ENCODE measurements at regions not wholly inside any gene's neighbourhood (a gene's known extent, or its start where the extent isn't known, plus 50 kb on each side); places are given as distances from the start of the nearest gene placed in this dataset.

DNA sequence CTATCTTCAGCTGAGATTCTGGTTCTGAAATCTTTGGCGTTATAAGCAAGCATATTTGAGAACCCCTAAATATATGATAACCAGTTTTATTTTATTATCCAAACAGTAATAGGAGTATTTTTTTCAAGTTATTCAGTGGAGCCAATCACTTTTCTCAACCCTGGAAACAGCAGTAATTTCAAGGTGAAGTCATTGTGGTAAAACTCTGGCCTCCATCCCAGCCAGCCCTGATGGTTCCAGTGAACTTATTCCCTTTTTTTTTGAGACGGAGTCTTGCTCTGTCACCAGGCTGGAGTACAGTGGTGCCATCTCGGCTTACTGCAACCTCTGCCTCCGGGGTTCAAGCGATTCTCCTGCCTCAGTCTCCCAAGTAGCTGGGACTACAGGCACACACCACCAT is 545.4 kb upstream of the IL12A start:
- ChIA-PET CTCF (no interaction called here), POLR2A (no interaction called here)
- no peaks in the 10 kb centered on the region for H3K9me3 ChIP-seq
- WGBS (ENCODE audit: low lambda C conversion rate) = 48% methylated on average over 5 of the region's 5 CpGs
- no peak overlapping the region for H2AFZ ChIP-seq (ENCODE audit: low read depth)
- DNase-seq = no peak
- no peak overlapping the region for H3K4me3 ChIP-seq (ENCODE audit: low read depth in 2 of 2, low read length in 1 of 2)
- H3K36me3 ChIP-seq (replicated peaks in 1 of 2; ENCODE audit: control insufficient read depth in 1 of 2, insufficient read depth in 2 of 2, low read length in 1 of 2) = no peaks in the 10 kb centered on the region
- no peaks in the 10 kb centered on the region for H3K9me2 ChIP-seq
- TF ChIP-seq NFIC (IDR thresholded peaks at IDR 0.05; ENCODE audit: borderline replicate concordance) = no peak
- TF ChIP-seq TEAD4 (IDR thresholded peaks at IDR 0.05; ENCODE audit: borderline replicate concordance, insufficient read depth) = no peak
- no peak for TF ChIP-seq MXI1 (IDR thresholded peaks at IDR 0.05; ENCODE audit: low read depth, low read length)
- no peak for TF ChIP-seq POLR2AphosphoS5 (IDR thresholded peaks at IDR 0.05; ENCODE audit: low read depth, low read length)
- no peak for TF ChIP-seq YY1 (IDR thresholded peaks at IDR 0.05; ENCODE audit: low read depth)
- no peak for TF ChIP-seq NRF1 (IDR thresholded peaks at IDR 0.05; ENCODE audit: low read depth, low read length)
- TF ChIP-seq FOXJ3 (CRISPR knock-in tag; IDR thresholded peaks at IDR 0.05) = no peak
- no peak for TF ChIP-seq FOXM1 (IDR thresholded peaks at IDR 0.05; ENCODE audit: low read depth)
- TF ChIP-seq EP300 (IDR thresholded peaks at IDR 0.05; ENCODE audit: borderline replicate concordance in 1 of 2, low read depth in 1 of 2, low read length in 1 of 2) = no peak
- no peak for TF ChIP-seq SIN3A (IDR thresholded peaks at IDR 0.05; ENCODE audit: borderline replicate concordance, low read depth, low read length)
- TF ChIP-seq GATA2 (CRISPR knock-in tag; IDR thresholded peaks at IDR 0.05) = no peak
- TF ChIP-seq RCOR1 (IDR thresholded peaks at IDR 0.05; ENCODE audit: low read length) = no peak
- TF ChIP-seq SMC3 (IDR thresholded peaks at IDR 0.05; ENCODE audit: low read depth, low read length) = no peak
- TF ChIP-seq EZH2phosphoT487 (IDR thresholded peaks at IDR 0.05; ENCODE audit: borderline replicate concordance, low read depth) = no peak
- TF ChIP-seq, protein P1, sequence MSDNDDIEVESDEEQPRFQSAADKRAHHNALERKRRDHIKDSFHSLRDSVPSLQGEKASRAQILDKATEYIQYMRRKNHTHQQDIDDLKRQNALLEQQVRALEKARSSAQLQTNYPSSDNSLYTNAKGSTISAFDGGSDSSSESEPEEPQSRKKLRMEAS (IDR thresholded peaks at IDR 0.05; ENCODE audit: low read depth) = no peak
- no peak for TF ChIP-seq FOSL2 (IDR thresholded peaks at IDR 0.05; ENCODE audit: borderline replicate concordance, low read depth)
- TF ChIP-seq, protein P2, sequence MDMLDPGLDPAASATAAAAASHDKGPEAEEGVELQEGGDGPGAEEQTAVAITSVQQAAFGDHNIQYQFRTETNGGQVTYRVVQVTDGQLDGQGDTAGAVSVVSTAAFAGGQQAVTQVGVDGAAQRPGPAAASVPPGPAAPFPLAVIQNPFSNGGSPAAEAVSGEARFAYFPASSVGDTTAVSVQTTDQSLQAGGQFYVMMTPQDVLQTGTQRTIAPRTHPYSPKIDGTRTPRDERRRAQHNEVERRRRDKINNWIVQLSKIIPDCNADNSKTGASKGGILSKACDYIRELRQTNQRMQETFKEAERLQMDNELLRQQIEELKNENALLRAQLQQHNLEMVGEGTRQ (IDR thresholded peaks at IDR 0.05; ENCODE audit: borderline replicate concordance, low read depth, low read length) = no peak
- TF ChIP-seq, protein P3, sequence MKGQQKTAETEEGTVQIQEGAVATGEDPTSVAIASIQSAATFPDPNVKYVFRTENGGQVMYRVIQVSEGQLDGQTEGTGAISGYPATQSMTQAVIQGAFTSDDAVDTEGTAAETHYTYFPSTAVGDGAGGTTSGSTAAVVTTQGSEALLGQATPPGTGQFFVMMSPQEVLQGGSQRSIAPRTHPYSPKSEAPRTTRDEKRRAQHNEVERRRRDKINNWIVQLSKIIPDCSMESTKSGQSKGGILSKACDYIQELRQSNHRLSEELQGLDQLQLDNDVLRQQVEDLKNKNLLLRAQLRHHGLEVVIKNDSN (IDR thresholded peaks at IDR 0.05; ENCODE audit: borderline replicate concordance, low read depth) = no peak
- H3K27ac ChIP-seq (ENCODE audit: low read depth in 2 of 2, low read length in 1 of 2) = no peak overlapping the region
- H3K4me2 ChIP-seq = no peak overlapping the region
- no peak overlapping the region for H3K9ac ChIP-seq
- H4K20me1 ChIP-seq (ENCODE audit: insufficient read depth) = no peaks in the 10 kb centered on the region
- H3K79me2 ChIP-seq (ENCODE audit: insufficient read depth) = no peaks in the 10 kb centered on the region
- H3K27me3 ChIP-seq (ENCODE audit: insufficient read depth) = no peaks in the 10 kb centered on the region
- no peaks in the 10 kb centered on the region for H3K4me1 ChIP-seq (ENCODE audit: control insufficient read depth in 1 of 2, insufficient read depth in 2 of 2, low read depth in 1 of 2, low read length in 1 of 2)
- H3F3A ChIP-seq (replicated peaks; ENCODE audit: insufficient read depth) = no peaks in the 10 kb centered on the region

DNA sequence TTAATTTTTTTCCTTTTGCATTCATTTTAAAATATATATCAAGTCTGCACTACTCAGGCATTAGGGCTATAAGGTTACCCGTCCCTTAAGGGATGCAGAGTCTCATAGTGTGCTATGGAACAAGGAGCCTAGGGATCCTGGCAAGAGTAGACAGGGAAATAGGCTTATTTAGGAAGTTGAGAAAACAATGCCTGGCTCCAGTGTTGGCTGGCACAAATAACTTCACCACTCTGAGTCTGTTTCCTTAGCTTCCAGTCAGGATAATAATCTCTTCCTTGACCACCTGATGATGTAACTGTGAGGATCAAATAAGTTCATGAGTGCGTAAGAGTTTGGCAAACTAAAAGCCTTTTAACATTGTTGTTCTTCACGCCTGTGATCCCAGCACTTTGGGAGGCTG is 540.8 kb upstream of the IL12A start:
- Histone ChIP-seq H3K27ac (ENCODE audit: low read depth in 2 of 2, low read length in 1 of 2) (no peak overlapping the region), H3K4me2 (no peak overlapping the region), H3K9me2 (no peaks in the 10 kb centered on the region), H3K9me3 (no peaks in the 10 kb centered on the region), H3K4me3 (ENCODE audit: low read depth in 2 of 2, low read length in 1 of 2) (no peak overlapping the region), H3K36me3 (replicated peaks in 1 of 2; ENCODE audit: control insufficient read depth in 1 of 2, insufficient read depth in 2 of 2, low read length in 1 of 2) (no peaks in the 10 kb centered on the region), H3K4me1 (ENCODE audit: control insufficient read depth in 1 of 2, insufficient read depth in 2 of 2, low read depth in 1 of 2, low read length in 1 of 2) (0 out of 4 replicates have a peak, but pooled peaks cover 0 to under 1% of the 10 kb centered on the region in 2 experiments), H4K20me1 (ENCODE audit: insufficient read depth) (no peaks in the 10 kb centered on the region), H3K79me2 (ENCODE audit: insufficient read depth) (no peaks in the 10 kb centered on the region), H2AFZ (ENCODE audit: low read depth) (no peak overlapping the region), H3K27me3 (ENCODE audit: insufficient read depth) (no peaks in the 10 kb centered on the region), H3K9ac (no peak overlapping the region), H3F3A (replicated peaks; ENCODE audit: insufficient read depth) (no peaks in the 10 kb centered on the region)
- WGBS (ENCODE audit: low lambda C conversion rate) = 48% methylated on average over 3 of the region's 3 CpGs
- DNase-seq = no peak
- POLR2A ChIA-PET = no interaction called here
- CTCF ChIA-PET = no interaction called here
- no peak for TF ChIP-seq TEAD4 (IDR thresholded peaks at IDR 0.05; ENCODE audit: borderline replicate concordance, insufficient read depth)
- TF ChIP-seq GATA2 (CRISPR knock-in tag; IDR thresholded peaks at IDR 0.05) = no peak
- TF ChIP-seq JUND (IDR thresholded peaks at IDR 0.05) = no peak
- TF ChIP-seq SIN3A (IDR thresholded peaks at IDR 0.05; ENCODE audit: borderline replicate concordance, low read depth, low read length) = no peak
- no peak for TF ChIP-seq FOXJ3 (CRISPR knock-in tag; IDR thresholded peaks at IDR 0.05)
- TF ChIP-seq CHD2 (IDR thresholded peaks at IDR 0.05; ENCODE audit: low read length, partially characterized antibody) = no peak
- no peak for TF ChIP-seq RXRA (IDR thresholded peaks at IDR 0.05; ENCODE audit: borderline replicate concordance, low read depth)
- TF ChIP-seq FOSL2 (IDR thresholded peaks at IDR 0.05; ENCODE audit: borderline replicate concordance, low read depth) = no peak
- no peak for TF ChIP-seq TCF12 (IDR thresholded peaks at IDR 0.05)
- no peak for TF ChIP-seq NRF1 (IDR thresholded peaks at IDR 0.05; ENCODE audit: low read depth, low read length)
- TF ChIP-seq NFIC (IDR thresholded peaks at IDR 0.05; ENCODE audit: borderline replicate concordance) = no peak
- TF ChIP-seq FOXM1 (IDR thresholded peaks at IDR 0.05; ENCODE audit: low read depth) = no peak
- TF ChIP-seq MXI1 (IDR thresholded peaks at IDR 0.05; ENCODE audit: low read depth, low read length) = no peak
- TF ChIP-seq, protein P4, sequence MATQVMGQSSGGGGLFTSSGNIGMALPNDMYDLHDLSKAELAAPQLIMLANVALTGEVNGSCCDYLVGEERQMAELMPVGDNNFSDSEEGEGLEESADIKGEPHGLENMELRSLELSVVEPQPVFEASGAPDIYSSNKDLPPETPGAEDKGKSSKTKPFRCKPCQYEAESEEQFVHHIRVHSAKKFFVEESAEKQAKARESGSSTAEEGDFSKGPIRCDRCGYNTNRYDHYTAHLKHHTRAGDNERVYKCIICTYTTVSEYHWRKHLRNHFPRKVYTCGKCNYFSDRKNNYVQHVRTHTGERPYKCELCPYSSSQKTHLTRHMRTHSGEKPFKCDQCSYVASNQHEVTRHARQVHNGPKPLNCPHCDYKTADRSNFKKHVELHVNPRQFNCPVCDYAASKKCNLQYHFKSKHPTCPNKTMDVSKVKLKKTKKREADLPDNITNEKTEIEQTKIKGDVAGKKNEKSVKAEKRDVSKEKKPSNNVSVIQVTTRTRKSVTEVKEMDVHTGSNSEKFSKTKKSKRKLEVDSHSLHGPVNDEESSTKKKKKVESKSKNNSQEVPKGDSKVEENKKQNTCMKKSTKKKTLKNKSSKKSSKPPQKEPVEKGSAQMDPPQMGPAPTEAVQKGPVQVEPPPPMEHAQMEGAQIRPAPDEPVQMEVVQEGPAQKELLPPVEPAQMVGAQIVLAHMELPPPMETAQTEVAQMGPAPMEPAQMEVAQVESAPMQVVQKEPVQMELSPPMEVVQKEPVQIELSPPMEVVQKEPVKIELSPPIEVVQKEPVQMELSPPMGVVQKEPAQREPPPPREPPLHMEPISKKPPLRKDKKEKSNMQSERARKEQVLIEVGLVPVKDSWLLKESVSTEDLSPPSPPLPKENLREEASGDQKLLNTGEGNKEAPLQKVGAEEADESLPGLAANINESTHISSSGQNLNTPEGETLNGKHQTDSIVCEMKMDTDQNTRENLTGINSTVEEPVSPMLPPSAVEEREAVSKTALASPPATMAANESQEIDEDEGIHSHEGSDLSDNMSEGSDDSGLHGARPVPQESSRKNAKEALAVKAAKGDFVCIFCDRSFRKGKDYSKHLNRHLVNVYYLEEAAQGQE (IDR thresholded peaks at IDR 0.05; ENCODE audit: low read depth, low read length) = no peak
- TF ChIP-seq RCOR1 (IDR thresholded peaks at IDR 0.05; ENCODE audit: low read length) = no peak
